GM18502 (cell line): ENCODE measurements at regions not wholly inside any gene's neighbourhood (a gene's known extent, or its start where the extent isn't known, plus 50 kb on each side); places are given as distances from the start of the nearest gene placed in this dataset.
"Not testable (repeated sequence)": the region's sequence is repeated elsewhere in the genome, so short reads cannot be mapped to it uniquely, and the experiment has no call there.

Experiments
- ATAC-seq: cut with Tn5 transposase; IDR thresholded peaks from one replicate; pipeline ENCODE4 v1.9.1; 2021; ENCODE audit warnings: mild to moderate bottlenecking; ENCODE audit not compliant: unreplicated experiment, poor library complexity

- ATAC-seq: no peak
Measured at GRCh38 chr6:27642744-27643456, 170.0 kb upstream of the ZNF184 start.

DNA sequence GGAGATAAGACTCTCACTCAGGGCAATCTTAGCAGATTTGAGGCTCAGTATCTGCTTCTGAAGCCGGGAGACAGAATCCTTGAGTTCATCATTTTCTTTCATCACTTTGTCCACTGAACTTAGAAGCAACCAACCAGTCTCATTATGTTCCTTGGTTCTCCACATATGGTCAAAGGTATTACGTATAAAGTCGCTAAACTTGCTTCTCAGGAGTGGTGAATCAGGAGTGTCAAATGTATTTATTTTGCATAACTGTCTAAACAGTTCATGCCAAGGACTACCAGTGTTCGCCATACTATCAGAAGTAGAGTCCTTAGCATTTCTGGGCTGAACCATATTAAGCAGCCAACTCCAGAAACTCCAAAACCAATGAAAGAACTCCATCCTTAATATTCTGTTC lies 163.0 kb upstream of the ZNF184 start:
- not testable (repeated sequence) for ATAC-seq

DNA sequence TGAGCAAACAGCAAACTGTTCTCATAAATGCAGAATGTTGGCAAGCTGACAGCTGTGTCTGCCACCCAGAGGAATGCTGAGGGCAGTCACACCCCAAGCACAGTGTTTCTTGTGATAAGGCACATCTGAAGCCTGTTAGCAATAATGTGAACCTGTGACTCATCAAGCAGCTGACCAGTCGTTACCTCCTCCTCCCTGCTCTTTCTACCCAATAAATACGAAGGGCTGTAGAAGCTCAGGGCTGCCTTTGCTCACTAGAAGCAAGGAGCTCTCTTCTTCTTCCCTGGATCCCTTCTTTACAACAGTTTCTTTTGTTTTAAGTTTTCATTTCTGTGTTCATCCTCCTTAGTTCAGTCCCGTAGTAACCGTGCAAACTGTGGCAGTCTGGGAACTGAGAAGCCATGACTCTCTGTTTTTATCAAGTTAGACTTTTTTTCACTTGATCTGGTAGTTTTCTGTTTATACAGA lies 160.3 kb upstream of the ZNF184 start:
- not testable (repeated sequence) for ATAC-seq

GRCh38 chr6:27631609-27631916 lies 158.7 kb upstream of the ZNF184 start:
- no peak for ATAC-seq

DNA sequence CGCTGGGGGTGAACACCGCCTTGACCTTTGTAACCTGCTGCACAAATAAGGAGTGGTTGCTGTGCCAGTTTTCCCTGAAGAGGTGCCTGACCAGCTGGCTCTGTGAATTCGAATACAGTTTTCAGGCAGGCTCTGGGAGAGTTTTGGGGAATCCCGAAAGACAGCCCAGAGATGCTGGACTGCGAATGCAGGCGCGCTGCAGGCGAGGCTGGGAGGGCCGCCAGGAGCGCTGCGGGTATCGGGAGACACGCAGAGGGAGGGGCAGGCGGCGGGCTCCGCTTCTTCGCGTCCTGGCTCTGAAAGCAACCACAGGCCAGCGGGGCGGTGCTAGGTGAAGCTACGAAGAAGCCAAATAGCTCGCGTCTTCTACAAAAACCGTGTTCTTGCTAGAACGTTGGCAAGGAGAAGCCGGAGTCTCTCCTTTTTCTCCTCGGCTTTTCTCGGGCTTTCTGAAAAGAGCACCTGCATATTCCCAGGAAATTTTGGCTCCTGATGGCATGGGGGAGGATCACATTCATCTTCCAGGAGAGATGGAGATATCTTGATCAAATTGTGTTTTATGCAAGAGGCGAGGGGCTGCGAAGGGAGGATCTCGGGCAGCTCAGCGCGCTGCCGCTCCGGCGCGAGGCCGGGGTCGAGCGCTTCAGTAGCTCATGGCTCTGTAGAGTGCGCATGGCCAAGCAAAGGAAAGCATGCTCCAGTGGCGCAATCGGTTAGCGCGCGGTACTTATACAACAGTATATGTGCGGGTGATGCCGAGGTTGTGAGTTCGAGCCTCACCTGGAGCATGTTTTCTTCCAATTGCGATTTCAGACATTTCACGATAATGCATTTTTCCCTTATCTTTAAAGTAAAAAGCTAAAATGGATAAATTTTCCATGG lies 158.1 kb upstream of the ZNF184 start:
- no peak for ATAC-seq

DNA sequence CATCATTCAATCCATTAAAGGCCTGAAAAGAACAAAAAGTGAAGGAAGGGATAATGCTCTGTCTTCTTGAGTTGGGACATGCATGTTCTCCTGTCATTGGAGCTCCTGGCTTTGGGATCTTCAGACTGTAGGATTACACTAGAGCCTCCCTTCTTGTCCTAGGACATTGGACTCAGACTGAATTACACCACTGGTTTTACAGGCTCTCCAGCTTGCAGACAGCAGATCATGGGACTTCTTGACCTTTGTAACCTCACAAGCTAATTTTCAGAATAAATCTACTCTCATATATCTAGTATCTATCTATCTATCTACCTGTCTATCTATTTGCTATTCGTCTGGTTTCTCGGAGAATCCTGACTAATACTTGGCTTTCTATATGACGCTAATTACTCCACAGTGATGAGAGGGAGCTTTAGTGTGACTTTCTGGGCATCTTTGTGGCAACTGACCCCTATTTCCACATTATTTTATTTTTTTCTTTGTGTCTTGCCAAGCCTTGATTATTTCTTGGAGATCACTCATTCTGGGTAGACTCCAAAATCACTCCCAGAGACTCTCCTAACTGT lies 151.9 kb upstream of the ZNF184 start:
- ATAC-seq: no peak

DNA sequence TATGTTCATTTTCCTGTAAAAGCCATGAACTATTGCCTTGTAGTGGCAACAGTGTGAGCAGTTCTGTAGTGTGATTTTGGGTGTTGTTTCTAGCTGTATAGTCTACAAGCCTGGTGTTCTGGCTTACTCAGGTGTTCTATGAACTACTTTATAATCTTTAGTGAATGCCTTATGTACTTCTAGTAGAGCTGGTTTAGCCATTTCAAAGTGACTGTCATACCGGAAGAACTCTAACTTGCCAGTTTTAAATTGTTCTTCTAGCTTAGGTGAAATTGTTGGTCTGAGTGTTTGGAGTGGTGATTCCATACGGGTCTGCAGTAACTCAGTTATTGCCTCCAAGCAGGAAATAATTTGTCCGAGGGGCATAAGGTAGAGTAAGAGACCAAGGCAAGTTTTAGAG lies 150.2 kb upstream of the ZNF184 start:
- no peak for ATAC-seq

DNA sequence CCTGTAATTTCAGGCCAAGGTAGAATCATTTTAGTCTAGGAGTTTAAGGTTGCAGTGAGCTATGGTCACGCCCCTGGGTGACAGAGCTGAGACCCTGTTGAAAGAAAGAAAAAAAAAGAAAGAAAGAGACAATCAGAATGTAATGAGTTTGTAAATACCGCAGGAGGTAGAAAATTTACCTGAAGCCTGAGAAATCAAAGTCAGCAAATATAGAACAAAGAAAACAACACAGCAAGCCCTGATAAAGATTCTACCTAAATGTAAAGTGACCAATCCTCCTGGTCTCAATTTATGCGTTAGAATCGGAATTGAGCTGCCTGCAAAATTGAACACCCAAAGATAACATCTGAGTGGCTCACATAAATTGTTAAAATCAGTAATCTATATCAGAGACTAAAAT lies 146.5 kb upstream of the ZNF184 start:
- ATAC-seq: no peak

DNA sequence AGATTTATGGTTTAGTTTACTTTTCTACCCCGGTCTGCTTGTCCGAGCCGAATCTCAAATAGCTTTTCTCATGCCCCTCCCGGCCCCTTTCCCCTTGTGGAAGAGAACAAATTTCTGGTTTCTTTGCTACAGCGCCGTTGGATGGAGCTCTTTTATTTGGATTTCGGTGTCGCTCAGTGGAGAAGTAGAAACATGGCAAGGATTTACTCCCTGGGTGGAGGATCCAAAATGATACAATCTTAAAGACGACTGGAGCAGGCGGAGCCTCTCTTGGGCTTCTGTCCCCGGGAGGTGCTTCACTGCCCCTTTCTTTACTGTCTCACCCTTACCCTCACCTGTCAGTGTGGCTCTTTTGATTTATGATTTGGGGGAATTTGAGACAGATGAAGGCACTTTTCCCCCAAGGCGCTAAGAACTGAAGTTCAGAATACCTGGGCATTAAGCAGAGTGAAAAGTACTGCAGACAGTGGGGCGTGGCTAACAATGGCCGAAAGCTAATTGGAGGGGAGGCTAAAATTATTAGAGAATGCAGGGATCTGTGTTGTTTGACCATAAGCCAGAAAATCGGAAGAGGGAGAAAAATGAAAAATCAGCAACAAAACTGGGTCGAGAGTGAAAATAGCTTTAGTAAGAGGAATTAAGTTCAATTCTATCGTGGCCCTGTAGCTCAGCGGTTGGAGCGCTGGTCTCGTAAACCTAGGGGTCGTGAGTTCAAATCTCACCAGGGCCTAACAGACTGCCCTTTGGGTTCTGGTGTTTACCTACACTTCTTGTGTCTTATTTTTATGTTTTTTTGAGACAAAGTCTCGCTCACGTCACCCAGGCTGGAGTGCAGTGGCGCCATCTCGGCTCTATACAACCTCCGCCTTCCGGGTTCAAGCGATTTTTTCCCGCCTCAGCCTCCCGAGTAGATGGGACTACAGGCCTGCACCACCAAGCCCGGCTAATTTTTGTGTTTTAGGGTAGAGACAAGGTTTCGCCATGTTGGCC lies 145.1 kb upstream of the ZNF184 start:
- ATAC-seq: no peak

GRCh38 chr6:27617046-27617687 lies 144.3 kb upstream of the ZNF184 start:
- ATAC-seq: no peak

DNA sequence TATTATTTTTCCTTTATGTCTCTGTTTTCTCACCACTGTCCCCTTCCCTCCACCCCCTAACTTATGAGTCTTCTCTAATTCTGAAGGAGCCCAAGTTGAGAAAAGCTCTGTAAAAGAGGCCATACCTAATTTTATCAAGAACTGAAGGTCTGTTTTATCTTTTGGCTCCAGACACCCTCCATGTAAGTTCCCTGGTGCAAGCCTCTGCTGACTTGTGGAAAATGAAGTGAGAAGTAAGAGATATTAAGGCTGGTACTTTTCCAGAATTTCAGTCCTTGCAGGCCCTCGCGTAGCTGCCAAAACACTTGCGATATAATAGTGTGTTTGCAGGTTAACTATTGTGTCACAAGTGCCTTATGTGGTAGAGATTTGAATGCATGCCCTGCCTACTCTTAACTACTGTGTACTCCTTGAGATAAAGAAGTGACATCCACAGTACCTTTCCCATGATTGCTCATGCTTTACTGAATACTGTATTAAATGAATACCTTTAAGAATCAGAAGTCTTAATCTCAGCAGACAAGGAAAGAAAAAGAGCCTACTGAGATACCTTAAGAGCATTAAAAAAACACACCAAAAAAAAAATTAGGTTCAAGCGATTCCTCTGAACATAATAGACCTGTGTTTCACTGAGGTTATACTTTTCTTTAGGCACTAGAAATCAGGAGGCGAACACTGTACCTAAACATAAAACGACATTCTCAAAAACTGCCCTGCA lies 143.6 kb upstream of the ZNF184 start:
- ATAC-seq: no peak

DNA sequence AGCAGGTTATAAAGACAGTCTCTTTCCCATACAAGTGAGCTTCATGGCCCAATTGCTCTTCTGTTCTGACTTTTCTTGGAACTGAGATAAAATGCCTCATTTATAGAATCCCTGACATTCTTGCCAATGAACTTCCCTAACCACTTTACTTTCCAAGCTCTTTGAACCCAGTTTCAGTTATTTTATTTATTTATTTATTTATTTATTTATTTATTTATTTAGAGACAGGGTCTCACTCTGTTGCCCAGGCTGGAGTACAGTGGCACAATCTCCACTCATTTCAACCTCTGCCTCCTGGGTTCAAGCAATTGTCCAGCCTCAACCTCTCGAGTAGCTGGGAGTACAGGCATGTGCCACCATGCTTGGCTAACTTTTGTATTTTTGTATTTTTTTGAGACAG lies 138.5 kb upstream of the ZNF184 start:
- no peak for ATAC-seq

DNA sequence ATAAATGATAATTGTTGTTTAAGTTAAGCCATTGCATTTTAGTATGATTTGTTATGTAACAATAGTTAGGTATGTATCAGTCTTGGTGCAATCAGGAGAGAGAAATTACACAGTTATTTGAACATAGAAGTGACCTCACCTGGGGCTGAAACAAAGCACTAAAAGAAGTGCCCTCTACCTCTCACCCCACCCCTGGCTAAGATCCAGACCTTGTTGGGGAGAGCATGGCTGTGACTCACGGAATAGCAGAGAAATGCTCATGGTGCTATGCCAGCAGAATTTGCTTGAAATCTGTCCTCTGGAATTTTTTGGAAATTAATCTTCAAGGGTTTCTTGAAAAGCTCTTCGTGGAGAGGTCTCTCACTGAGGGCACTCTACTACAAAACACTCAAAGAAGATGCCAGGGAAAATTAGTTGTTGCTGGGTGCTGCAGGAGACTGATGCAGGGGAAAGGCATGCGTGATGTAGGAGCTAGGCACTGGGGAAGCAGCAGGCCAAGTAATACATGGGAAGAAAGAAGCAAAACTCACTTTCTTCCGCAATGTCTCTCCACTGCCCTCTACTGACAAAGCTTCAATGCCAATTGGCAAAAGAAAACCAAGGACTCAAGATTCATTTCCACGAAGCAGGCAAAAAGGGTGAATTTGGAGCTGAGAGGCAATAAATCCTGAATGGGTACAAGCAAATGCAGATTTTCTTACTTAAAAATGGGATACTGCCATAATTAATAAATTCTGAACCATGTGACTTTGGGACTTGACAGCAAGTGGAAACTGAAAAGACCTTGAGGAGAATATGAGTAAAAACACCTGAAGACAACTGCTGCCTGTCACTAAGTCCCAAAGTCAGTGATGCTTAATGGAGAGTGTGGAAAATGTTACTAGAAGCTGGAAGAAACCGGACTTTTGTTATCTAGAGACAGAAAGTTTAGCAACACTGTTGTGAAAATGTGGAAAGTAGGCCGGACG lies 136.3 kb upstream of the ZNF184 start:
- ATAC-seq: no peak

DNA sequence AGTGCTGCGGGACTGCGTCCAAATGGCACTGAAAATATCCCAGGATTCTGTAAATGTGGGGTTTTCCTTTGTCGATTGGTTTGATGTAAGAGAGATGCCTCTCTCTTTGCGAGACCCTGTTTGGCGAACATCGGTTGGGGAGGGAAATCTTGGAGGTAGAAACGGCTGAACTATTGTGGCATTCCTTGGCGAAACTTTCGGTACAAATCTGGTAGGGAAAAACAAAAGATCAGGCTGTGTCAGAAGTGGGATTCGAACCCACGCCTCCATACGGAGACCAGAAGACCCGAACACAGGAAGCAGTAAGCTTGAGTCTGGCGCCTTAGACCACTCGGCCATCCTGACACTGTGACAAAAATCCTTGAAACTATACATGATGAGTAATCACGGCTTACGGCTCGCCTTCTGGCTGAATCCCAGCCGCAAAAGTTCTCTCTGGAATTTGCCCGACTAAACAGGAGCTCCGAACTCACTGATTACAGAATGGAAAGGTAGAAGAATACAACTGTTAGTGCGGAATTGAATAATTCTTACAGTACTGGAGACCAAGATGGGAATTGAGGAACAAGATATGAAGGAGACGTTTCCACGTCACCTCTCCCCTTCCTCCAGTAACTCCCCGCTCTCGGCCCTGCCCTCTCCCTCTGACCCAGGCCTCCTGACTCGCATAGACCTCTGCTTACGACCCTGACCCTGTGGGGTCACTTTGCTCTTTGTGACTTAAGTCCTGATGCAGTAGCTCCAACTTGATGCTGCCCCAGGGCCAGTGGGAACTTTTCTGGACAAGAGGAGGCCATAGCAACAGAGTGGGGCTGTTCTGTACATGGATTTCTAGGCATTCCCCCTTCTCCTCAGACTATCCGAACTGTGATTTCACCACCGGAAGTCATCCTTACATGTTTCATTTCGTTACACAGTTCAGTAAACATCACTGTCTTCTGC lies 132.8 kb upstream of the ZNF184 start:
- ATAC-seq: no peak

DNA sequence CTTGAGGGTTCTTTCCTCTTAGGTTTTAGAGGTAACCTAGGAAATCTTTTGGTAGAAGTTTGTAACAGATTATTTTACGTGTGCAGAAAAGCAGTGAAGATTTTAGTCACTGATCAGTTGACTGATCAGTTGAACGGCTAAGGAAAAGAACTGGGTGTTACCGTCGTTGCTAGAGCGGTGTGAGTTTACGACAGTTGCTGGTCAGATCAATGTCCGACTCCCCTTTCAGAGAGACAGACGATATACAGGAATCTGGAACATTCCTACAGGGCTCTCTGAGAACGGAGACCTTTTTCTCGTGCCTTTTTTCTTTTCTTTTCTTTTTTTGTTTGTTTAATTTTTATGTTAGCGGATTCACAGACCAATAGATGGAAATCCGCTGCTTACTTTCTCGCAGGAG lies 132.1 kb upstream of the ZNF184 start:
- ATAC-seq: no peak

- no peak for ATAC-seq
Measured at GRCh38 chr6:27601668-27602254, 128.9 kb upstream of the ZNF184 start.
